ENCODE measurements at regions not wholly inside any gene's neighbourhood (a gene's known extent, or its start where the extent isn't known, plus 50 kb on each side); places are given as distances from the start of the nearest gene placed in this dataset.

- H3K4me1 Mint-ChIP-seq: no peaks in the 10 kb centered on the region
- no peaks in the 10 kb centered on the region for H3K36me3 Mint-ChIP-seq (ENCODE audit: low read depth)
- Histone ChIP-seq H3F3A (replicated peaks; ENCODE audit: low read depth) (no peaks in the 10 kb centered on the region), H3K27ac (ENCODE audit: low read depth) (no peak overlapping the region), H3K9me2 (ENCODE audit: insufficient read depth) (no peaks in the 10 kb centered on the region; the same call in 1 of the 2 replicates), H2AFZ (peak overlapping the region; percentile 70; the same call in 1 of the 2 replicates), H3K4me2 (no peak overlapping the region), H3K36me3 (ENCODE audit: insufficient read depth) (no peaks in the 10 kb centered on the region), H3K79me2 (replicated peaks; ENCODE audit: insufficient read depth) (no peaks in the 10 kb centered on the region), H4K20me1 (replicated peaks; ENCODE audit: insufficient read depth) (no peaks in the 10 kb centered on the region), H3K4me1 (ENCODE audit: insufficient read depth) (no peaks in the 10 kb centered on the region), H3K27me3 (ENCODE audit: insufficient read depth) (no peaks in the 10 kb centered on the region), H3K4me3 (no peak overlapping the region)
- ATAC-seq: no peak
- peaks cover 2% of the 10 kb centered on the region for H3K27me3 Mint-ChIP-seq (ENCODE audit: insufficient read depth, low read depth, poor library complexity)
- DNase-seq (ENCODE audit: low spot score): no peak
- H3K4me3 Mint-ChIP-seq: no peak overlapping the region
- TF ChIP-seq CTCF (conservative IDR thresholded peaks at IDR 0.05; ENCODE audit: low read depth in 2 of 2) (no peak), POLR2AphosphoS5 (IDR thresholded peaks at IDR 0.05; ENCODE audit: low read depth) (no peak), ZNF114 (CRISPR knock-in tag; IDR thresholded peaks at IDR 0.05) (no peak), ZNF331 (CRISPR knock-in tag; IDR thresholded peaks at IDR 0.05; ENCODE audit: low read depth) (no peak)
- H3K9me3 Mint-ChIP-seq: no peaks in the 10 kb centered on the region
- H3K27ac Mint-ChIP-seq: no peak overlapping the region
Measured at GRCh38 chr13:85091631-85092234, 707.5 kb downstream of the SLITRK6 start.

- Histone ChIP-seq H3K9me2 (ENCODE audit: insufficient read depth) (no peaks in the 10 kb centered on the region), H4K20me1 (replicated peaks; ENCODE audit: insufficient read depth) (no peaks in the 10 kb centered on the region), H3K4me1 (ENCODE audit: insufficient read depth) (no peaks in the 10 kb centered on the region), H3K4me2 (no peak overlapping the region), H3K27me3 (ENCODE audit: insufficient read depth) (no peaks in the 10 kb centered on the region), H2AFZ (no peak overlapping the region), H3F3A (replicated peaks; ENCODE audit: low read depth) (no peaks in the 10 kb centered on the region), H3K4me3 (no peak overlapping the region), H3K36me3 (ENCODE audit: insufficient read depth) (no peaks in the 10 kb centered on the region), H3K79me2 (replicated peaks; ENCODE audit: insufficient read depth) (no peaks in the 10 kb centered on the region), H3K27ac (ENCODE audit: low read depth) (no peak overlapping the region)
- ATAC-seq (no peak), DNase-seq (ENCODE audit: low spot score) (no peak)
- Mint-ChIP-seq H3K4me1 (no peaks in the 10 kb centered on the region), H3K9me3 (no peaks in the 10 kb centered on the region), H3K4me3 (no peak overlapping the region), H3K36me3 (ENCODE audit: low read depth) (no peaks in the 10 kb centered on the region), H3K27me3 (ENCODE audit: insufficient read depth, low read depth, poor library complexity) (peaks cover 2% of the 10 kb centered on the region), H3K27ac (no peak overlapping the region)
- TF ChIP-seq POLR2AphosphoS5 (IDR thresholded peaks at IDR 0.05; ENCODE audit: low read depth) (no peak), JUNB (IDR thresholded peaks at IDR 0.05; ENCODE audit: unreplicated experiment) (no peak), NANOG (IDR thresholded peaks at IDR 0.05; ENCODE audit: borderline replicate concordance) (no peak), ZNF114 (CRISPR knock-in tag; IDR thresholded peaks at IDR 0.05) (no peak), REST (IDR thresholded peaks at IDR 0.05; ENCODE audit: unreplicated experiment) (no peak), ETS1 (IDR thresholded peaks at IDR 0.05) (no peak), ZNF331 (CRISPR knock-in tag; IDR thresholded peaks at IDR 0.05; ENCODE audit: low read depth) (no peak), ZNF462 (CRISPR knock-in tag; IDR thresholded peaks at IDR 0.05) (no peak)
Measured at GRCh38 chr13:85089186-85089585, 710.0 kb downstream of the SLITRK6 start.
